GM10248 (cell line): ENCODE measurements at regions not wholly inside any gene's neighbourhood (a gene's known extent, or its start where the extent isn't known, plus 50 kb on each side); places are given as distances from the start of the nearest gene placed in this dataset.

Source experiments
- CTCF ChIA-PET: fragments of 300-600 bp; sonication (Branson Sonifier 250); formaldehyde crosslinking; extraction: SDS; loops from one replicate; lab custom pipeline; 2021; ENCODE audit warnings: antibody characterized with exemption; lab: Yijun Ruan, JAX
- POLR2A ChIA-PET: fragments of 350-650 bp; sonication (Branson Sonifier 250); formaldehyde crosslinking; extraction: SDS; loops from one replicate; lab custom pipeline; 2020; ENCODE audit warnings: antibody characterized with exemption; lab: Yijun Ruan, JAX
- DNase-seq: peaks from one replicate; pipeline ENCODE4 v3.0.0; 2012; ENCODE audit errors: extremely low spot score
- CTCF ChIP-seq: IDR thresholded peaks from 2 replicates; pipeline ENCODE4 v1.5.1; 2012; ENCODE audit warnings: mild to moderate bottlenecking, low read depth; ENCODE audit errors: extremely low read depth, missing control alignments, control extremely low read depth

- ChIA-PET POLR2A (no interaction called here), CTCF (interaction anchor here (1.5 to 1.6 kb wide), 2 partner anchors 9 to 10 kb away, joined by 3 to 5 read pairs; no protein-coding TSS in a partner anchor)
- TF ChIP-seq CTCF = no peak
- no peak for DNase-seq
Measured at GRCh38 chr16:51008037-51008436, 143.0 kb downstream of the SALL1 start.

- CTCF ChIA-PET = interaction anchor here (1.0 to 1.5 kb wide), 2 partner anchors 15 to 120 kb away, joined by 3 to 4 read pairs; no protein-coding TSS in a partner anchor
- no peak for DNase-seq
- POLR2A ChIA-PET = no interaction called here
- TF ChIP-seq CTCF = no peak
Measured at GRCh38 chr16:51003850-51004566, 147.1 kb downstream of the SALL1 start.

- ChIA-PET CTCF (interaction anchor here (1.5 kb wide), 1 partner anchor 119 kb away, joined by 3 read pairs; no protein-coding TSS in a partner anchor), POLR2A (no interaction called here)
- no peak for TF ChIP-seq CTCF
- DNase-seq = no peak
Measured at GRCh38 chr16:51002881-51003490, 148.1 kb downstream of the SALL1 start.

- ChIA-PET CTCF (no interaction called here), POLR2A (no interaction called here)
- no peak for TF ChIP-seq CTCF
- DNase-seq = no peak
Measured at GRCh38 chr16:50999181-50999580, 151.9 kb downstream of the SALL1 start.

GRCh38 chr16:50998411-50998810 lies 152.7 kb downstream of the SALL1 start:
- POLR2A ChIA-PET = no interaction called here
- no peak for DNase-seq
- CTCF ChIA-PET = no interaction called here
- TF ChIP-seq CTCF = no peak

GRCh38 chr16:50997679-50998078 lies 153.4 kb downstream of the SALL1 start:
- ChIA-PET CTCF (interaction anchor here (1.2 kb wide), 1 partner anchor 10 kb away, joined by 3 read pairs; no protein-coding TSS in a partner anchor), POLR2A (no interaction called here)
- DNase-seq = no peak
- no peak for TF ChIP-seq CTCF
